GM12892 (cell line): ENCODE measurements at regions not wholly inside any gene's neighbourhood (a gene's known extent, or its start where the extent isn't known, plus 50 kb on each side); places are given as distances from the start of the nearest gene placed in this dataset.

ENCODE experiments used
- DNase-seq: peaks from one replicate; pipeline ENCODE4 v3.0.0; 2011; ENCODE audit not compliant: insufficient read length
- FAIRE-seq: peaks from 2 replicates; lab custom pipeline; 2011; peaks lifted over from hg19 to GRCh38; lab: Jason Lieb, UNC
- POLR2A ChIP-seq: IDR thresholded peaks from 2 replicates; pipeline ENCODE4 v1.6.1; 2011; ENCODE audit warnings: low read depth, low read length, control low read depth
- POLR2AphosphoS5 ChIP-seq: IDR thresholded peaks from 2 replicates; pipeline ENCODE4 v1.6.1; 2011; ENCODE audit warnings: low read depth, low read length, control low read depth
- TAF1 ChIP-seq: IDR thresholded peaks from 2 replicates; pipeline ENCODE4 v1.6.1; 2011; ENCODE audit warnings: low read depth, mild to moderate bottlenecking, control low read depth, low read length, borderline replicate concordance

DNA sequence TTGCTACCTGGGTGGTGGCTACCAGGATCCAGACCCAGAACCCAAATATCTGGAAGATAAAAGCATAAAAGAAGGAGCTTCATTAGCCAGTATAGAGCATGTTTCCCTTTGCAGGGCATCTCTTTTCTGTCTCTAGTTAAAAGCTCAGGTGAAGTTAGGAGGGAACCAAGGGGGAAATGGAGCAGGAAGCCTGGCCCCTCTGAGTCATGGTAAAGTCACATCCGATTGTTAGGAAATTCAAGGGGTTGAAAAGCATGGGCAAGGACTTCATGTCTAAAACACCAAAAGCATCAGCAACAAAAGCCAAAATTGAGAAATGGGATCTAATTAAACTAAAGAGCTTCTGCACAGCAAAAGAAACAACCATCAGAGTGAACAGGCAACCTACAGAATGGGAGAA, 126.9 kb downstream of the RPIA start:
- TF ChIP-seq POLR2AphosphoS5 = no peak
- no peak for TF ChIP-seq TAF1
- no peak for TF ChIP-seq POLR2A
- DNase-seq = no peak
- FAIRE-seq = no peak

- FAIRE-seq (no peak), DNase-seq (no peak)
- no peak for TF ChIP-seq TAF1
- no peak for TF ChIP-seq POLR2A
- TF ChIP-seq POLR2AphosphoS5 = no peak
Measured at GRCh38 chr2:88824951-88825350, 133.5 kb downstream of the RPIA start.

DNA sequence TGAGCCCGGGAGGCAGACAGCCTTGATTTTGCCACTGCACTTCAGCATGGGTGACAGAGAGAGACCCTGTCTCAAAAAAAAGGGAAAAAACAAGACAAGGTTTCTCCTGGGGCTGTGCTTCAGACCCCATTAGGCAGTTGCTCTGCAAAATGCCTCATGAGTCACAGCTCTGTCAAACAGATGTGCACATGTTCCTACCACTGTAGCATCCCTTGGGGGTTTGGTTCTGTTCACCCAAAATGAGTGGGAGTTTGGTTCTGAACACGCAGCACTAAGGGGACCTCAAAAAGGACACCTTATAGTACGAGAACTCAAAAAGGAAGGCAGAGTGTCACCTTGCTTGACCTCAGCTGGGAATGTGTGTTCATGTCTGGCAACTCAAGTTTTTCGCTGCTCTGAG, 134.9 kb downstream of the RPIA start:
- FAIRE-seq (no peak), DNase-seq (no peak)
- TF ChIP-seq POLR2AphosphoS5 (no peak), POLR2A (no peak), TAF1 (no peak)

DNA sequence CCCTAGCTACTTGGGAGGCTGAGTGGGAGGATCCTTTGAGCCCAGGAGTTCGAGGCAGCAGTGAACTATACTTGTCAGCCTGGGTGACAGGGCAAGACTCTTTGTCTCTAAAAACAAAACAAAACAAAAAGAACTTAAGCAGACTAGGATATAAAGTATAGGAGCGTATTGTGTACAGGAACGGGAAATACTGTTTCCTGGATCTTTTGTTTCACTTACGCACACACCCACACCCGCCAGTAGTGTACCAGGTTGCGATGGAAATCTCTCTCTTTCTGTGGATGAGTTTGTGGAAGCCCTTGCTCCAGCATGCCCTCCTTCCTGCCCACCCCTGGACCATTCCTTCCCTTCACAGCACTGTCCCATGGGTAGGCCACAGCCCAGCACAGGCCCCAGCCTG, 136.3 kb downstream of the RPIA start:
- DNase-seq = no peak
- no peak for TF ChIP-seq POLR2A
- no peak for TF ChIP-seq POLR2AphosphoS5
- no peak for TF ChIP-seq TAF1
- FAIRE-seq = no peak

- FAIRE-seq = peak; percentile 71
- no peak for DNase-seq
- TF ChIP-seq POLR2A (no peak), TAF1 (no peak), POLR2AphosphoS5 (no peak)
Measured at GRCh38 chr2:88828397-88829137, 137.1 kb downstream of the RPIA start.

- DNase-seq = no peak
- TF ChIP-seq POLR2AphosphoS5 (no peak), POLR2A (no peak), TAF1 (no peak)
- FAIRE-seq = peak; percentile 63
Measured at GRCh38 chr2:88829607-88830463, 138.4 kb downstream of the RPIA start.

- no peak for DNase-seq
- peak; percentile 76 for FAIRE-seq
- TF ChIP-seq POLR2A (no peak), POLR2AphosphoS5 (no peak), TAF1 (no peak)
Measured at GRCh38 chr2:88831071-88831791, 139.8 kb downstream of the RPIA start.

DNA sequence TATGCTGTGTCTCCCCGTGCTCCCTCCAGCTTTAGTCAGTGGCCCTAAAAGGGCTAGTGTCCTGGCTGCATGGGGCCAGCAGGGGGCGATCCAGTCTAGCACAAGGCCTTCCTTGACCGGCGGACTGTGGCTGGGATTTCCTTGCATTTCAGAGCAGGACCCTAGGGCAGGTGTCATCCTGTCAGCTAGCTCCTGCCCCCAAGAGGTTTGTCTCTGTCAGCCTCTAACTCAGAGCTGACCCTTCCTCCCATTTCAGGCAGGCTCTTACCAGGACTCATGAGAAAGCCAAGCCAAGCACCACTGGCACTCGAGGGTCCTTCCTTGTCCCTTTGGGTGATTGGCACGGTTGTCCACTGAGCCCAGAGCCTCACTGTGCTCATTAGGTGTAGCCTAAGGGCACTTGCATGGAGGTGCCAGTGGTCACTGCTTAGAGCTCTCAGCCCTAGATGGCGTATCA, 140.3 kb downstream of the RPIA start:
- TF ChIP-seq TAF1 (no peak), POLR2AphosphoS5 (no peak), POLR2A (no peak; the same call in none of the 2 replicates)
- FAIRE-seq = peak; percentile 100
- DNase-seq = peak; percentile 29

- no peak for FAIRE-seq
- peak; percentile 59; the same call in 1 of the 2 replicates for TF ChIP-seq POLR2A
- TF ChIP-seq POLR2AphosphoS5 = peak; percentile 72
- no peak for TF ChIP-seq TAF1
- DNase-seq = no peak
Measured at GRCh38 chr2:88832311-88832991, 141.0 kb downstream of the RPIA start.

GRCh38 chr2:88832992-88833389, 141.5 kb downstream of the RPIA start:
- no peak for DNase-seq
- FAIRE-seq = peak; percentile 14

DNA sequence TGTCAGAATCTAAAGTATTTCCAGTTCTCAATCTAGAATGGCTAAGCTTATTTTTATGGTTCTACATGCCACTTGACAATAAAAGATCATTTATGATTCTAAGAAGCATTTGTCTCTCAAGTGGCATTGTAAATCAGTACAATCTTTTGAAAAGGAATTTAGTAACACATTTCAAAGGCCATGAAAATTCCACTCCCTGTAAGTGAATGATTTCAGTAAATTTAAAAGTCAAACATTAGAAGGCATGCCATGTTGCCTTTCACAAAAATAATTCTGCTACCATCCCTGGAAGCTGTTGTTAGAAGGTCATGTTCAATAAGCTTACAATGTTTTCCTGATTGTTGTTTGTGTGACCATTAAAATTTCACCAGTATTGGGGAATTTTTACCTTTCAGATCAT, 142.9 kb downstream of the RPIA start:
- TF ChIP-seq POLR2AphosphoS5 (no peak), TAF1 (no peak), POLR2A (no peak)
- DNase-seq = no peak
- no peak for FAIRE-seq

More at GRCh38 chr2:88832992-88833389, 141.5 kb downstream of the RPIA start:
- TF ChIP-seq POLR2AphosphoS5 (no peak), TAF1 (no peak), POLR2A (no peak)
